B cell (primary cell): ENCODE measurements at regions not wholly inside any gene's neighbourhood (a gene's known extent, or its start where the extent isn't known, plus 50 kb on each side); places are given as distances from the start of the nearest gene placed in this dataset.

Source experiments
- ATAC-seq: fragments of 200-7000 bp; cut with Tn5 transposase; one replicate; pipeline ENCODE4 v1.10.0; 2021; ENCODE audit warnings: low read depth, mild to moderate bottlenecking, moderate number of reproducible peaks, moderate library complexity
- CTCF ChIA-PET: fragments of 350-600 bp; sonication (Branson Sonifier 250); formaldehyde crosslinking; loops from one replicate; lab custom pipeline; 2021; ENCODE audit warnings: antibody characterized with exemption, inconsistent platforms; lab: Charles Lee
- POLR2A ChIA-PET: fragments of 350-600 bp; sonication (Branson Sonifier 250); formaldehyde crosslinking; loops from one replicate; lab custom pipeline; 2021; ENCODE audit warnings: antibody characterized with exemption; lab: Charles Lee
- DNase-seq: peaks from one replicate; pipeline ENCODE4 v3.0.0; 2013
- H2AFZ ChIP-seq: 2 replicates; pipeline ENCODE4 v1.6.1; 2012; ENCODE audit warnings: mild to moderate bottlenecking, low read depth, low read length; ENCODE audit not compliant: insufficient read depth, poor library complexity, severe bottlenecking
- H3K27ac ChIP-seq, 2 donors: 1 replicate in 1 of 2; 2 replicates in 1 of 2; pipeline ENCODE4 v1.5.1; 2012 to 2013; ENCODE audit warnings: low read length in 2 of 2, mild to moderate bottlenecking in 2 of 2, moderate library complexity in 1 of 2
- H3K27me3 ChIP-seq, 4 experiments: fragments of 200-600 bp in 1 of 4; sonication (generic) in 1 of 4; replicated peaks in 1 of 4; 1 replicate in 2 of 4; 2 replicates in 2 of 4; pipeline versions ENCODE4 v1.6.1 to v1.7.0; 2013 to 2016; ENCODE audit warnings: low read length in 3 of 4, mild to moderate bottlenecking in 2 of 4, mixed read lengths in 1 of 4, moderate library complexity in 1 of 4; ENCODE audit not compliant: insufficient read depth in 4 of 4, control insufficient read depth in 3 of 4; ENCODE audit errors: control extremely low read depth in 1 of 4
- H3K36me3 ChIP-seq, 2 experiments: replicated peaks in 1 of 2; 1 replicate in 1 of 2; 2 replicates in 1 of 2; pipeline versions ENCODE4 v1.6.1 to v1.7.1; 2013; ENCODE audit warnings: low read length in 1 of 2; ENCODE audit not compliant: insufficient read depth in 2 of 2, control insufficient read depth in 1 of 2; ENCODE audit errors: control extremely low read depth in 1 of 2, extremely low read depth in 1 of 2
- H3K4me1 ChIP-seq, 2 donors: fragments of 200-600 bp in 1 of 2; sonication (generic) in 1 of 2; 1 replicate in 1 of 2; 2 replicates in 1 of 2; pipeline versions ENCODE4 v1.5.1 to v1.6.1; 2013 to 2017; ENCODE audit warnings: low read length in 2 of 2; ENCODE audit not compliant: control insufficient read depth in 2 of 2, insufficient read depth in 2 of 2
- H3K4me2 ChIP-seq: replicated peaks from 2 replicates; pipeline ENCODE3; 2012; ENCODE audit warnings: mild to moderate bottlenecking, low read depth, low read length; ENCODE audit not compliant: poor library complexity, severe bottlenecking
- H3K4me3 ChIP-seq, 5 experiments: fragments of 200-600 bp in 1 of 5; sonication (generic) in 1 of 5; 1 replicate in 3 of 5; 2 replicates in 2 of 5; pipeline versions ENCODE4 v1.5.1 to v1.7.0; 2011 to 2016; ENCODE audit warnings: low read length in 4 of 5, mild to moderate bottlenecking in 4 of 5, low read depth in 2 of 5, control low read depth in 1 of 5, moderate library complexity in 1 of 5; ENCODE audit not compliant: insufficient read depth in 1 of 5; ENCODE audit errors: control extremely low read depth in 1 of 5, extremely low read depth in 1 of 5
- H3K79me2 ChIP-seq: fragments of 200-600 bp; sonication (generic); one replicate; pipeline ENCODE4 v1.6.0; 2016; ENCODE audit warnings: low read length; ENCODE audit not compliant: control insufficient read depth, insufficient read depth
- H3K9ac ChIP-seq: fragments of 200-600 bp; sonication (generic); 2 replicates; pipeline ENCODE4 v1.6.1; 2017; ENCODE audit warnings: mild to moderate bottlenecking, low read length, moderate library complexity
- H3K9me3 ChIP-seq, 3 donors: one replicate each; pipeline versions ENCODE4 v1.6.1 to v1.7.1; 2013; ENCODE audit warnings: low read length in 2 of 3; ENCODE audit not compliant: control insufficient read depth in 2 of 3, insufficient read depth in 1 of 3; ENCODE audit errors: control extremely low read depth in 1 of 3
- H4K20me1 ChIP-seq: 2 replicates; pipeline ENCODE4 v1.6.0; 2012; ENCODE audit warnings: mild to moderate bottlenecking, low read length; ENCODE audit not compliant: insufficient read depth, control insufficient read depth, poor library complexity, severe bottlenecking
- H3K27ac Mint-ChIP-seq: one replicate; pipeline ENCODE4 v1.8.0; 2021; ENCODE audit warnings: mixed read lengths
- H3K27me3 Mint-ChIP-seq: one replicate; pipeline ENCODE4 v1.8.0; 2021; ENCODE audit warnings: mixed read lengths
- H3K4me1 Mint-ChIP-seq: one replicate; pipeline ENCODE4 v1.8.0; 2021; ENCODE audit warnings: mixed read lengths
- H3K4me3 Mint-ChIP-seq: one replicate; pipeline ENCODE4 v1.8.0; 2021; ENCODE audit warnings: mixed read lengths
- H3K9me3 Mint-ChIP-seq: one replicate; pipeline ENCODE4 v1.8.0; 2022; ENCODE audit warnings: mixed read lengths; ENCODE audit not compliant: insufficient read depth
- CTCF ChIP-seq: fragments of 200-600 bp; IDR thresholded peaks from one replicate; pipeline ENCODE4 v1.8.0; 2022; ENCODE audit warnings: antibody characterized with exemption, mild to moderate bottlenecking
- EZH2 ChIP-seq: IDR thresholded peaks from 2 replicates; pipeline ENCODE4 v1.6.1; 2012; ENCODE audit warnings: borderline replicate concordance, low read depth, mild to moderate bottlenecking, moderate library complexity, low read length; ENCODE audit not compliant: insufficient read depth, poor library complexity, severe bottlenecking
- WGBS: methylation state at CpG from one replicate; pipeline ENCODE4 v1.1.5; 2013; ENCODE audit warnings: missing lambda C conversion rate; ENCODE audit not compliant: insufficient coverage; 5-methylcytosine and 5-hydroxymethylcytosine counted together
- intact Hi-C: fragments of 100-400 bp; cut with micrococcal nuclease; formaldehyde crosslinking; loops from one replicate; pipeline ENCODE4 v1.10.0; 2022

DNA sequence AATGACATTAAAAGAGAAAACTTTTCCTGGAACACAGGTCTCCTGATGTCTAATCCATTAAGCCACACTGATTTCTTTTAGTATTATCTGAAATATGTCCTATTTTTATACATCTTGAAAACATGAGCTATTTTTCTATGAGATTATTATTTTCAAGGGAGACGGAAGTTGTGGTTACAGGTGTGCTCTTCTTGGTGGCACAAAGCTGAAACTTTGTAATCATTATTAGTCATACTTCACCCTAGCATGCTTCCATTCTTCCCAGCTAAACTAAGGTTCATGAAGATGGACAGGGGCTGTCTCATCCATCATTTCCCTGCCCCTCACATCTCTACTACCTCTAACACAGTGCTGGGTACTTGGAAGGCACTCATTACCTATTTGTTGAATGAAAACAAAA, 85.6 kb upstream of the POU1F1 start:
- Histone ChIP-seq H3K27me3 (no peaks in the 10 kb centered on the region), H3K4me1 (no peaks in the 10 kb centered on the region), H3K36me3 (no peaks in the 10 kb centered on the region), H4K20me1 (no peaks in the 10 kb centered on the region), H2AFZ (no peak overlapping the region), H3K27ac (no peak overlapping the region), H3K9ac (no peak overlapping the region), H3K4me3 (no peak overlapping the region), H3K4me2 (no peak overlapping the region), H3K79me2 (no peaks in the 10 kb centered on the region), H3K9me3 (no peaks in the 10 kb centered on the region)
- WGBS, result no CpG with 5 or more reads among the region's 1 CpG
- ChIA-PET CTCF (interaction anchor here (1.4 to 1.6 kb wide), 3 partner anchors 11 to 751 kb away, joined by 3 to 11 read pairs (median 4); no protein-coding TSS in a partner anchor), POLR2A (no interaction called here)
- peaks cover 3% of the 10 kb centered on the region for H3K27me3 Mint-ChIP-seq
- no peak for TF ChIP-seq CTCF
- intact Hi-C loops, result no loop called here
- ATAC-seq, result no peak
- no peaks in the 10 kb centered on the region for H3K4me1 Mint-ChIP-seq
- DNase-seq, result no peak
- H3K4me3 Mint-ChIP-seq, result no peak overlapping the region
- no peaks in the 10 kb centered on the region for H3K9me3 Mint-ChIP-seq
- no peak overlapping the region for H3K27ac Mint-ChIP-seq

DNA sequence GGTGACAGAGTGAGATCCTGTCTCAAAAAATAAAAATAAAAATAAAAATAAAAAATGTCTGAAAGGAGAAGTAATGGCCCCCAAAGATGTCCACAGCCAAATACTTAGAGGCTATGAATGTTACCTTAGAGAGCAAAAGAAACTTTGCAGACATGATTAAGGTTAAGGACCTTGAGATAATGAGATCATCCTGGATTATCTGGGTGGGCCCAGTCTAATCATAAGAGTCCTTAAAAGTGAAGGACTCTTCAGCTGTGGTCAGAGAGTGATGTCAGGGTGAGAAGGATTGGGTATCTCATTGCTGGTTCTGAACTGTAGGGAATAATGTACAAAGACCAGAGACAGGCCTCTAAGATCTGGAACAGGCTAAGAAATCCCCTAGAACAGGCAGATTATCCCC, 84.9 kb upstream of the POU1F1 start:
- no peak overlapping the region for H3K9ac ChIP-seq
- Mint-ChIP-seq H3K9me3 (no peaks in the 10 kb centered on the region), H3K27me3 (peaks cover 3% of the 10 kb centered on the region), H3K4me1 (no peaks in the 10 kb centered on the region), H3K27ac (no peak overlapping the region), H3K4me3 (no peak overlapping the region)
- H3K4me1 ChIP-seq, result no peaks in the 10 kb centered on the region
- ATAC-seq, result no peak
- no peaks in the 10 kb centered on the region for H3K9me3 ChIP-seq
- intact Hi-C loops, result no loop called here
- no peak for DNase-seq
- H2AFZ ChIP-seq, result no peak overlapping the region
- no peak for TF ChIP-seq CTCF
- no peak for TF ChIP-seq EZH2
- CTCF ChIA-PET, result interaction anchor here (1.4 to 1.6 kb wide), 3 partner anchors 10 to 752 kb away, joined by 3 to 11 read pairs (median 4); no protein-coding TSS in a partner anchor
- H3K79me2 ChIP-seq, result no peaks in the 10 kb centered on the region
- H3K4me2 ChIP-seq, result no peak overlapping the region
- H3K27me3 ChIP-seq, result no peaks in the 10 kb centered on the region
- no peak overlapping the region for H3K27ac ChIP-seq
- H3K36me3 ChIP-seq, result no peaks in the 10 kb centered on the region
- H3K4me3 ChIP-seq, result no peak overlapping the region
- POLR2A ChIA-PET, result no interaction called here
- H4K20me1 ChIP-seq, result no peaks in the 10 kb centered on the region
